ENCODE measurements at regions not wholly inside any gene's neighbourhood (a gene's known extent, or its start where the extent isn't known, plus 50 kb on each side); places are given as distances from the start of the nearest gene placed in this dataset.

DNA sequence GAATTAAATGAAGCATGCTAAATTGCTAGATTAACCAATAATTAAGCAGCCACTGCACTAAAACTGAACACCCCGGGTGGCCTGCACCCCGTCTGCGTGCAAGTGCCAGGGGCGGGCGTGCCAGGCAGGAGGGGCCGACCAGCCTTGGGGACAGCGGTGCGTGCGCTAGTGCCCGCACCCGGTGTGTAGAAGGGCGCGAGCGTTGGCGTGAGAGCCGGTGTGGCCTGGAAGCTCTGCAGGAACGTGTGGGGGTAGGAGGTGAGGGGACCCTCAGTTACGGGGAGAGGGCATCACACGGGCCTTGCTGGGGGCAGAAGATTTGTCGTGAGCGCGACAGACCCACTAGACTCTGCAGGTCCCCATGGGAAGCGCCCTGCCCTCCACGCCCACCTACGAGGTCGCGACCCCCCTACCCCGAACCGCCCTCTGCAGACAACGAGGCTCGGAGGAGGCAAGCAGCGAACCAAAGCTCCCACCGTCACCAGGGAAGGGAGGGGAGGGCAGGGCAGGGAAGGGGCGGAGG lies 105.8 kb downstream of the FAM53A start:
- H3K27ac Mint-ChIP-seq, result no peak overlapping the region
- ATAC-seq (no peak), DNase-seq (no peak)
- H3K4me1 Mint-ChIP-seq, result peaks cover 4% of the 10 kb centered on the region
- no peaks in the 10 kb centered on the region for H3K36me3 Mint-ChIP-seq (ENCODE audit: low read depth)
- no peaks in the 10 kb centered on the region for H3K27me3 Mint-ChIP-seq
- intact Hi-C loops (cut with DNase I, micrococcal nuclease), result loop anchor here in 1 of 2 experiments (2.0 kb wide), 1 partner anchor 662 kb away; no protein-coding TSS in a partner anchor
- CTCF ChIA-PET, result no interaction called here
- POLR2A ChIA-PET, result no interaction called here
- H3K9me3 Mint-ChIP-seq (ENCODE audit: low read depth), result no peaks in the 10 kb centered on the region
- peak overlapping the region; percentile 33 for H3K4me3 Mint-ChIP-seq

DNA sequence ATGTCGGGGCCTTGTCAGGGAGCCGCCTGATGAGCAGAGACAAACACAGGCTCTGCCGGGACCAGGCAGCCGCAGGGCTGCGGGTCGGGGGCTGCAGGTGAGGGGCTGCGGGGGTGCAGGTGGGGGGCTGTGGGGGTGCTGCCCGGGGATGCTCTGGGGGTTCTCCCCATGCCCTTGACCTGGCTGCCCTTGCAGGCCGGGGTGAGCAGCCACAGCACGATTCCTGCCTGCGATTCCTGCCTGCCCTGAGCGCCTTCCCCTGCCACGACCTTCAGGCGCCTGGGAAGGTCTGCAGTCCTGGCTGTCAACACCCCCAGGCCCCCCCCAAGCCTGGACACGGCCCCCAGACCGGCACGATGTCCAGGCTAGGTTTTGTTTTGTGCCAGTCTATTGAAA lies 106.3 kb downstream of the FAM53A start:
- POLR2A ChIA-PET, result no interaction called here
- no peaks in the 10 kb centered on the region for H3K9me3 Mint-ChIP-seq (ENCODE audit: low read depth)
- no peak overlapping the region for H3K4me3 Mint-ChIP-seq
- no peaks in the 10 kb centered on the region for H3K27me3 Mint-ChIP-seq
- no peak for DNase-seq
- H3K36me3 Mint-ChIP-seq (ENCODE audit: low read depth), result no peaks in the 10 kb centered on the region
- H3K27ac Mint-ChIP-seq, result no peak overlapping the region
- intact Hi-C loops (cut with DNase I, micrococcal nuclease), result loop anchor here in 1 of 2 experiments (2.0 kb wide), 1 partner anchor 663 kb away; no protein-coding TSS in a partner anchor
- ATAC-seq, result no peak
- peaks cover 4% of the 10 kb centered on the region for H3K4me1 Mint-ChIP-seq
- CTCF ChIA-PET, result no interaction called here

DNA sequence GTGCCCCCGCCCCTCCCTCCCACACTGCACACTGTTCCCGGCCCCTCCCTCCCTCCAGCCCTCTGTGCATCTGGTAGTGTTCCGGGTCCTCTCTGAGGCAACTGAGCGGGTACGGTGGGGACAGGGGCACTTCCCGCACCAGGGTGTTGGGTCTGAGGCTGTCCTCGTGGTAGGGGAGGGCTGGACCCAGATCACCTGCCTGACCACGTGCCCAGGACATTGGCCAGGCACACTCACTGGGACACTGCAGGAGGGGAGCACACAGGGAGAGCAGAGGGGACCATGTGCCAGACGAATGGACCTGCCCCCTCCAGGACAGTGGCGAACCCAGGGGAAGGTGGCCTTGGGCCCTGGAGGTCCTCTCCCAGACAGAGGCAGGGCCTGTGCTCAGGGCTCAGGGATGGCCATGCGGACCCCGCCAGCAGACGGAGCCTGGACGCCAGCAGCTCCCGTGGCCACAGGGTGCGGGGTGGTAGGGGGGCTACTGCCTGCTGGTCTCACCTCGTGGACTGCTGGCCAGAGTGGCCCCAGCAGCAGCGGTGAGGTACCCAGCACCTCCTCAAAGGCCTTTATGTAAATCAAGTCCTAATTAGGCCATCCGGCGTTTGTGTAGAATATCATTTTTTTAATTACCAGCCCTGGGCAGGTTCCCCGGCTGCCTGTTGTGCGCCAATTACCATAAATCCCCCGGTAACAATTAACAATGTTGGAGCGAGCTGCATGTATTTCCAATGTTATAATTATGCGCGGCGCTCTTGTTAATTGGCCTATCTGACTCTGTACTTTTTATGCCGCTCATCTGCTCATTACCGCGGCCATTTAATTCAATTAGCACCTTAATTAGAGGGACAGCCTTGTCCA lies 106.9 kb downstream of the FAM53A start:
- H3K4me3 Mint-ChIP-seq, result no peak overlapping the region
- peaks cover 4% of the 10 kb centered on the region for H3K4me1 Mint-ChIP-seq
- ChIA-PET POLR2A (no interaction called here), CTCF (no interaction called here)
- H3K9me3 Mint-ChIP-seq (ENCODE audit: low read depth), result no peaks in the 10 kb centered on the region
- intact Hi-C loops (cut with DNase I, micrococcal nuclease), result no loop called here
- H3K27me3 Mint-ChIP-seq, result no peaks in the 10 kb centered on the region
- no peaks in the 10 kb centered on the region for H3K36me3 Mint-ChIP-seq (ENCODE audit: low read depth)
- ATAC-seq (no peak), DNase-seq (no peak)
- no peak overlapping the region for H3K27ac Mint-ChIP-seq

DNA sequence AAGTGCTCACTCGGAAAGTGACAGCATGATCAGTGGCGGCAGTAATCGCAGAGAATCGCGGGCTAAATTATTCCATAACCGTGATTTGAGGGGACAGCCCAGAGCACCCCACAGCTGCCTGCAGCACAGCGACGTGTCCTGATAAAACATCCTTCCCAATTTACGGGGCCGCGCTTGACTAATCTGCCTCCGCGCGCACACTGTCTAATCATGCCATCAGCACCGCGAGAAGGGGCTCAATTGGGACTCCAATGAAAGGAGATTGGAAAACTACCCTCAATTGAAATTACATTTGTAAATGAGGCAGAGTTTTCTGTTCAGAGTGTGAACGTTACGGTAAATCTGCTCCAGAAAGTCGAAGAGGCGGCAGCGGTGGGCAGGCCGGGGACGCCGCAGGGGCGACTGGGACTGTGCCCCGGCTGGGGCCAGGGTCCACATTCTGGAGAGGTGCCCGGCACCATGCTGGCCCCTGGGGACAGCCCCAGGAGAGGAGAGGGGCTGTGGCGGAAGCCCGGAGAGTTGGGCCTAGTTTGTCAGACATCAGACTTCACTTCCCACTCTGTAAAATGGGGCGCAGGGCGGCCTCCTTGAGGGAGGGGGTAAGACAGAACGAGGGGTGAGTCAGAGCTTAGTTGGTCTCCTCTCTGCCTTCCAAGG lies 107.7 kb downstream of the FAM53A start:
- no peak for DNase-seq
- ChIA-PET POLR2A (no interaction called here), CTCF (no interaction called here)
- no peak overlapping the region for H3K4me3 Mint-ChIP-seq
- H3K27me3 Mint-ChIP-seq, result no peaks in the 10 kb centered on the region
- H3K27ac Mint-ChIP-seq, result no peak overlapping the region
- peaks cover 4% of the 10 kb centered on the region for H3K4me1 Mint-ChIP-seq
- H3K9me3 Mint-ChIP-seq (ENCODE audit: low read depth), result no peaks in the 10 kb centered on the region
- ATAC-seq, result no peak
- intact Hi-C loops (cut with DNase I, micrococcal nuclease), result no loop called here
- H3K36me3 Mint-ChIP-seq (ENCODE audit: low read depth), result no peaks in the 10 kb centered on the region

DNA sequence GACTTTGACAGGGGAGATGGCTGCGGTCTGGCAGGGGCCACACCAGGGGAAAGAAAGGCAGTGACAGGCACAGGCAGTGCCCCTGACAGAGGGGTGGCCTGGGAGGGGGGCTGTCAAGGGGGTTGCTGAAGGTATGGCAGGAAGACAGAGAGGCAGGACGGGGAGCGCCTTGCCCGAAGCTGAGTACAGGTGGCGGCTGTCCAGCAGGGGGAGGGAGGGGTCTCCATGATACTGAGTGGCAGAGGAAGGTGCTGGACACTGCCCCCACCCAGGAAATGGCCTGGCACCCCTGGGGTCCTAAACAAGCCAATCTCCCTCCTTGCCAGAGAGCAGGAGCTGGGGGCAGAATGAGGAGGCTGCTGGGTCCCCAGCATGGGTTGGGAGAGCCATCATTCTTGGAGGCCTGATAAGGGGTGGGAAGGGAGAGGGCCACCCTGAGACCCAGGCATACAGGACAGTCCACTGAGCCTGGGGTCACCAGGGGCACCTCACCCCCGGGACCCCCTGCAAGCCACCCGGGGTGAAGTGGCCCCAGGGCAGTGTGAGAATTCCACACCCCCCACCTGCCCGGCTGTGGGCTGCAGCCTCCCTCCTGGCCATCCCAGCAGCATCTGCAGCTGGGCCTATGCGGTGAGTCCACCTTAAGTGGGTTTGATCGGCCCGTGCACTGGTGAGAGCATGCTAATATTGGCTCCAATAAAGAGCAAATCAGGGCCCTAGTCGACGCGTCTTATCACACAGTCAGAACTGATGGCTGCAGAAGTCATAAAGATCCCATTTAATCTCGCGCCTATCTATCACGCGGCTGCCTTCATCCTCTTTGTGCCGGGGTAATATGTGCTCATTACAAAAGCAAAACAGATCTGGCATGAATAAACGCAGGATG lies 108.5 kb downstream of the FAM53A start:
- intact Hi-C loops (cut with DNase I, micrococcal nuclease), result no loop called here
- no peak overlapping the region for H3K4me3 Mint-ChIP-seq
- no peak overlapping the region for H3K27ac Mint-ChIP-seq
- no peaks in the 10 kb centered on the region for H3K36me3 Mint-ChIP-seq (ENCODE audit: low read depth)
- no peaks in the 10 kb centered on the region for H3K9me3 Mint-ChIP-seq (ENCODE audit: low read depth)
- no peak for ATAC-seq
- no peaks in the 10 kb centered on the region for H3K4me1 Mint-ChIP-seq
- ChIA-PET CTCF (no interaction called here), POLR2A (no interaction called here)
- DNase-seq, result no peak
- H3K27me3 Mint-ChIP-seq, result no peaks in the 10 kb centered on the region

DNA sequence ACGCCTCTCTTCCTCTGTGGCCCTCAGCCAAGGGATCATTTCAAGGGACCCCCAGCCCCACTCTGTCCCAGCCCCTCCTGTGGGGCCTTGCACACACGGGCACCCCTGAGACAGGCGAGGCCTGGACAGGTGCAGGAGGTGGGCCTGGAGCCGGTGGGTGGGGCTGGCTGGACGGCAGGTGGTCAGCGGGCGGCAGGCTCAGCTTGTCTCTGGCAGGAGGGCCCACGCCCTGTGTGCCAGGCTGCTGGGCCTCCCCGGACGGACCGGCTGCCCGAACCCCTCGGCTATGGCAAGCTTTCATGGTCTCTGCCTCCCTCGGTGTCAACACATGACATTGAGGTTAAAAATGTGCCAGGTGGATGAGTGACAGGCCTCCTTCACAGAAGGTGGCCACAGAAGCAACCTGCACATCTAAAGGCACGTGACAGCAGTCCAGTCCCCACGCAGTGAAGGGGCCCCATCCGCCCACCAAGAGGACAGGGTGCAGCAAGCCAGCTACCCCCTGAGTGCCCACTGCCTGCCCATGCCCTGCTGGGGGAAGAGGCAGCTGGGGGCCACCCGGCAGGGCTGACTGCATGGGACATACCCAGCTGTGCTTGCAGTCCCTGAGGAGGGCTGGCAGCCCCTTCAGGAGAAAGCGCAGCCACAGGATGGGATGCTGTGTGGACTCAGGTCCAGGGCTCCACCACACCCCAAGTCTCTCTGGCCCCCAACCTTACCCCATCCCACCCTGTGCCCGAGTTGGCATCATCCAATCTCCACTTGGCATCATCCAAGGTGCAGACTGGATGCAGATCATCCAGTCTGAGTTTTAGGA lies 109.3 kb downstream of the FAM53A start:
- no peak for DNase-seq
- no peak for ATAC-seq
- intact Hi-C loops (cut with DNase I, micrococcal nuclease), result no loop called here
- CTCF ChIA-PET, result no interaction called here
- Mint-ChIP-seq H3K36me3 (ENCODE audit: low read depth) (no peaks in the 10 kb centered on the region), H3K9me3 (ENCODE audit: low read depth) (no peaks in the 10 kb centered on the region), H3K4me1 (no peaks in the 10 kb centered on the region), H3K27ac (no peak overlapping the region), H3K4me3 (no peak overlapping the region), H3K27me3 (no peaks in the 10 kb centered on the region)
- POLR2A ChIA-PET, result no interaction called here

DNA sequence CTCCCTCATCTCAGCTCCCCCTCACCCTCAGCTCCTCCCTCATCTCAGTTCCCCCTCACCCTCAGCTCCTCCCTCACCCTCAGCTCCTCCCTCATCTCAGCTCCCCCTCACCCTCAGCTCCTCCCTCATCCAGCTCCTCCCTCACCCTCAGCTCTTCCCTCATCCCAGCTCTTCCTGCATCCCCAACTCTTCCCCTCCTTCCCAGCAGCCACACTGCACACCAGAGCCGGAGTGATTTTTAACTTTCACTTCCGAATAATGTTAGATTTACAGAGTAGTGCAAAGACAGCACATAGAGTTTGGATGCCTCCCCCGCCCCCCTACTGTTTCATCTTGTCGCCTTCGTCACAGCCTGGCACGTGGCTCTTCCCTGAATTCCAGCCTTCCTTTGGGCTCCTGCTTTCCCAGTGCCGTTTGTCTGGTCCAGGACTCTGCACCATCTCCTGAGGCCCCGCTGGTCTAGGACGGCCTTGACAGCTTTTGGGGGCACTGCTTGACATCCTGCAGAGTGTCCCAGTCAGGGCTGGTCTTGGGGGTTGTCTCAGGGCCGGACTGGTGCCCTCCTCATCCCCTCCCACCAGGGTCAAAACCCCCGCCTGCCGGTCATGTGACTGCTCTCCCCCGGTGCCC lies 110.2 kb downstream of the FAM53A start:
- CTCF ChIA-PET, result interaction anchor here (0.5 to 0.7 kb wide), 3 partner anchors 13 to 273 kb away, joined by 3 read pairs; no protein-coding TSS in a partner anchor
- DNase-seq, result no peak
- Mint-ChIP-seq H3K27me3 (no peaks in the 10 kb centered on the region), H3K4me3 (no peak overlapping the region), H3K36me3 (ENCODE audit: low read depth) (no peaks in the 10 kb centered on the region), H3K9me3 (ENCODE audit: low read depth) (no peaks in the 10 kb centered on the region), H3K4me1 (no peaks in the 10 kb centered on the region), H3K27ac (no peak overlapping the region)
- ATAC-seq, result no peak
- POLR2A ChIA-PET, result interaction anchor here (0.6 kb wide), 1 partner anchor 870 kb away, joined by 5 read pairs; no protein-coding TSS in a partner anchor
- intact Hi-C loops (cut with DNase I, micrococcal nuclease), result no loop called here

DNA sequence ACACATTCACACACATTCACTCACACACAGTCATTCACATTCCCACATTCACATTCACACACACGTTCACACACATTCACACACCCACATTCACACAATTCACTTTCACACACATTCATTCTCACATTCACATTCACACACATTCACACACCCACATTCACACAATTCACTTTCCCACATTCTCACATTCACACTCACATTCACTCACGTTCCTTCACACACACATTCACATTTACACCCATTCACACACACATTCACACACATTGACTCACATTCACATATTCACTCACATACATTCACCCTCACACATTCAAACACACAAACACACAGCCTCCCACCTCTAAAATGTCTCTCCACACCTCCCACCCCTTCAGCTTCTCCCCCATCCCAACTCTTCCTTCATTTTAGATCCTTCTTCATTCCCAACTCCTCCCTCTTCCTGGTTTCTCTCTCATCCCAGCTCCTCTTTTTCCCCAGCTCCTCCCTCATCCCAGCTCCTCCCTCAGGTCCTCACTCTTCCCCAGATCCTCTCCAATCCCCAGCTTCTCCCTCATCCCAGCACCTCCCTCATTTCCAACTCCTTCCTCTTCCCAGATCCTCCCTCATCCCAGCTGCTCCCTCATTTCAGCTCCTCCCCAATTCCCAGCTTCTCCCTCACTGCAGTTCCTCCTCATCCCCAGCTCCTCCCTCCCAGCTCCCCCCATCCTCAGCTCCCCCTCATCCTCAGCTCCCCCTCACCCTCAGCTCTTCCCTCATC lies 111.0 kb downstream of the FAM53A start:
- Mint-ChIP-seq H3K4me1 (no peaks in the 10 kb centered on the region), H3K9me3 (ENCODE audit: low read depth) (no peaks in the 10 kb centered on the region), H3K27me3 (no peaks in the 10 kb centered on the region), H3K36me3 (ENCODE audit: low read depth) (no peaks in the 10 kb centered on the region), H3K4me3 (no peak overlapping the region), H3K27ac (no peak overlapping the region)
- no peak for ATAC-seq
- ChIA-PET CTCF (interaction anchor here (0.7 kb wide), 3 partner anchors 14 to 274 kb away, joined by 3 read pairs; no protein-coding TSS in a partner anchor), POLR2A (interaction anchor here (0.6 kb wide), 1 partner anchor 871 kb away, joined by 5 read pairs; no protein-coding TSS in a partner anchor)
- intact Hi-C loops (cut with DNase I, micrococcal nuclease), result no loop called here
- DNase-seq, result no peak

DNA sequence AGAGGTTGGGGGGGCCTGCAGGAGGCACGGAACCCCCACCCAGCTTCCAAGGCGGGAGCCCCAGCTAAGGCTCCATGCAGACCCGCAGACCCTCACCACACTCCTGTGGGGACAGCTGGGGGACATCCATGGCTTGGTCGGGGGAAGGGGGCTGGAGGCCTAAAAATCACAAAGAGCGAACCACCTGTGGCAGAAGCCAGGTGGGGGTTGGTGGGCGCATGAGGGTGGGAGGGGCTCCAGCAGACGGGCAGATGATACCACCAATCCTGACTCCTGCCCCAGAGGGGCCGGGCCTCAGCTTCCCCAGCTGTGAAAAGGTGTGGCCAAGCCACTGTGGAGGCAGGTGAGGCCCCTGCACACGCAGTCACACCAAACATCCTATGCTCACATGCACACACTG lies 111.6 kb downstream of the FAM53A start:
- POLR2A ChIA-PET, result no interaction called here
- CTCF ChIA-PET, result no interaction called here
- Mint-ChIP-seq H3K4me1 (no peaks in the 10 kb centered on the region), H3K27me3 (no peaks in the 10 kb centered on the region), H3K27ac (no peak overlapping the region), H3K36me3 (ENCODE audit: low read depth) (no peaks in the 10 kb centered on the region), H3K4me3 (no peak overlapping the region), H3K9me3 (ENCODE audit: low read depth) (no peaks in the 10 kb centered on the region)
- ATAC-seq, result peak; percentile 42
- no peak for DNase-seq
- intact Hi-C loops (cut with DNase I, micrococcal nuclease), result no loop called here

DNA sequence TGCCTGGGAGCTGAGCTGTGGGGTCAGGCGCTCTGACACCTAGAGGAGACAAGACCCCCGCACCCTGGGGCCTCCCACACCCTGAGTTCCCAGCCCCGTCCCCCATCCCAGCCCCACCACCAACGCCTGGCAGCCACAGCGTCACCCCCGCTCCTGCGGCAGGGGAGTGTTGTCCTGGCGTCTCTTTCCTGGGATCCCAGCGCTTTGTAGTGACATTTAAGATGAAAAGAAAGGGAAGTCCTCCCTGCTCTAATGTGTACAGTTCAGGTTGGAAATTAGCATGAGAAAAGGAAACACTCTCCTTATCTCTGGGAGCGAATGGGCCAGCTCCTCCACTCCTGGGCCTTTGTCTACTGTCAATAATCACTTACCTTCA lies 112.1 kb downstream of the FAM53A start:
- Mint-ChIP-seq H3K4me1 (no peaks in the 10 kb centered on the region), H3K27ac (no peak overlapping the region), H3K27me3 (no peaks in the 10 kb centered on the region), H3K4me3 (no peak overlapping the region), H3K9me3 (ENCODE audit: low read depth) (no peaks in the 10 kb centered on the region), H3K36me3 (ENCODE audit: low read depth) (no peaks in the 10 kb centered on the region)
- ChIA-PET CTCF (no interaction called here), POLR2A (no interaction called here)
- ATAC-seq (no peak), DNase-seq (no peak)
- intact Hi-C loops (cut with DNase I, micrococcal nuclease), result no loop called here
